ENCODE measurements at regions not wholly inside any gene's neighbourhood (a gene's known extent, or its start where the extent isn't known, plus 50 kb on each side); places are given as distances from the start of the nearest gene placed in this dataset.

DNA sequence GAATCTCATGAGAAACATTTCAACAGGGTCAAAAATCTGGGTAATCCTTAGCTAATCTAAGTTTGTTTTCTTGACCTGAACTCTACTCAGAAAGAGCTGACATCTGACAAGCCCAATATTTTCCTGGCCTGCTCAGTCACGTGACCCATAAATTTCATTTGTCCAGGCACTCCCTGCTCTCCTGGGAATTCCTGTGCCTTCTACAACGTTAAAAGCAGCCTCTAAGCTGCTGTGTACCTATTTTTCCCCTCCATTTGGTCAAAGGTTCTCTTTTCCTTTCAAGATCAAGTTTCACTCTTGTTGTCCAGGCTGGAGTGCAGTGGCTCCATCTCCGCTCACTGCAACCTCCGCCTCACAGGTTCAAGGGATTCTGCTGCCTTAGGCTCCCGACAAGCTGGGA lies 148.8 kb upstream of the ABCA1 start:
- no peaks in the 10 kb centered on the region for H3K27me3 Mint-ChIP-seq
- ChIA-PET CTCF (interaction anchor here (0.8 kb wide), 1 partner anchor 99 kb away, joined by 3 read pairs; no protein-coding TSS in a partner anchor), POLR2A (no interaction called here)
- H3K27ac Mint-ChIP-seq: no peak overlapping the region
- intact Hi-C loops (cut with DNase I, micrococcal nuclease): no loop called here
- no peaks in the 10 kb centered on the region for H3K4me1 Mint-ChIP-seq
- no peaks in the 10 kb centered on the region for H3K9me3 Mint-ChIP-seq (ENCODE audit: low read depth)
- ATAC-seq: no peak
- no peak overlapping the region for H3K4me3 Mint-ChIP-seq
- no peaks in the 10 kb centered on the region for H3K36me3 Mint-ChIP-seq (ENCODE audit: low read depth)
- DNase-seq: no peak

DNA sequence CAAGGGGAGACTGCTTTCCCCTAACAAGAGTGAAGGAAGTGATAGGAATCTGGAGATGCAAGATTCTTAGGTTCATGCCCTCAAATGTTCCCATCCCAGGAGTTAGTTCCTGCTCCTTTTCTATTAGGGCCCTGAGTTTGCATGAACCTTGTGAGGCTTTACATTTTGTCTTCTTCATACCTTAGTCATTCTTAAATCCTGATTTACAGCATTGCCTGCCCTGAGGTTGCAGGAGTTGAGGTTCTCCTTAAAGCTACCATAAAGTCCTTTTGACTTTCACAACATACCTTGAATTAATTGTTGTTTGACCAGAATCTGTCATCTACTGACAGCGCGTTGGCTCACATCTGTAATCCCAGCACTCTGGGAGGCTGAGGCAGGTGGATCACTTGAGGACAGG lies 151.5 kb upstream of the ABCA1 start:
- ChIA-PET POLR2A (no interaction called here), CTCF (no interaction called here)
- Mint-ChIP-seq H3K4me3 (no peak overlapping the region), H3K27ac (no peak overlapping the region), H3K36me3 (ENCODE audit: low read depth) (no peaks in the 10 kb centered on the region), H3K9me3 (ENCODE audit: low read depth) (no peaks in the 10 kb centered on the region), H3K27me3 (no peaks in the 10 kb centered on the region), H3K4me1 (no peaks in the 10 kb centered on the region)
- intact Hi-C loops (cut with DNase I, micrococcal nuclease): no loop called here
- DNase-seq: no peak
- ATAC-seq: no peak

DNA sequence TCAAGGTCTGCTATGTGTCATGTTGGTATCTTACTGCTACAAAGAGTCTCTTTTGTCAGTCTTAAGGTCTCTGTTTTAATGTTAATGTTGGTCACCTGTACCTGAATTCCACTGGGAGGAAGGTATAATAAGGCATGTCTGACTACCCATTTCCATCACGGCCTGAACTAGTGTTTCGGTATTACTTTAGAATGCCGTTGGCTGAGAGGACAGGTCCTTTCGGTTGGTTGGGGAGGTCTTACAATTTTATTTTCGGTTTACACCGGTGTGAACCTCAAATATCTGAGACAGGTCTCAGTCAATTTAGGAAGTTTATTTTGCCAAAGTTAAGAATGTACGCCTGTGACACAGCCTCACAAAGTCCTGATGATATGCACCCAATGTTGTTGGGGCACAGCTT lies 154.9 kb upstream of the ABCA1 start:
- no peaks in the 10 kb centered on the region for H3K4me1 Mint-ChIP-seq
- H3K4me3 Mint-ChIP-seq: no peak overlapping the region

DNA sequence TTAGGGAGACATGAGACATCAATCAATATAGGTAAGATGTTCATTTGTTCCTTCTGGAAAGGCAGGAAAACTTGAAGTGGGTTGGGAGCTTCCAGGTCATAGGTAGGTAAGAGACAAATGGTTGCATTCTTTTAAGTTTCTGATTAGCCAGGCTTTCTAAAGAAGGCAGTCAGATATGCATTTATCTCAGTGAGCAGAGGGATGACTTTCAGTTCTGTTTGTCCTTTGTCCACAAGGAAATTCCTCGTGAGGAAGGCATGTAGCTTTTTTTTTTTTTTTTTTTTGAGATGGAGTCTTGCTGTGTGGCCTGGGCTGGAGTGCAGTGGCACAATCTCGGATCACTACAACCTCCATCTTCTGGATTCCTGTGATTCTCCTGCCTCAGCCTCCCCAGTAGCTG lies 155.3 kb upstream of the ABCA1 start:
- ATAC-seq: no peak
- DNase-seq: no peak
- CTCF ChIA-PET: interaction anchor here (0.9 to 1.2 kb wide), 2 partner anchors 10 to 43 kb away, joined by 4 to 5 read pairs; no protein-coding TSS in a partner anchor
- Mint-ChIP-seq H3K27me3 (no peaks in the 10 kb centered on the region), H3K9me3 (ENCODE audit: low read depth) (peaks cover 1% of the 10 kb centered on the region), H3K36me3 (ENCODE audit: low read depth) (no peaks in the 10 kb centered on the region), H3K4me3 (no peak overlapping the region), H3K27ac (no peak overlapping the region), H3K4me1 (no peaks in the 10 kb centered on the region)
- intact Hi-C loops (cut with DNase I, micrococcal nuclease): no loop called here
- POLR2A ChIA-PET: no interaction called here

More for the DNA sequence above, 154.9 kb upstream of the ABCA1 start:
- Mint-ChIP-seq H3K27me3 (no peaks in the 10 kb centered on the region), H3K9me3 (ENCODE audit: low read depth) (peaks cover 1% of the 10 kb centered on the region), H3K27ac (no peak overlapping the region), H3K36me3 (ENCODE audit: low read depth) (no peaks in the 10 kb centered on the region)
- DNase-seq: no peak
- ChIA-PET POLR2A (no interaction called here), CTCF (interaction anchor here (0.9 to 1.2 kb wide), 2 partner anchors 10 to 43 kb away, joined by 4 to 5 read pairs; no protein-coding TSS in a partner anchor)
- no peak for ATAC-seq
- intact Hi-C loops (cut with DNase I, micrococcal nuclease): no loop called here

DNA sequence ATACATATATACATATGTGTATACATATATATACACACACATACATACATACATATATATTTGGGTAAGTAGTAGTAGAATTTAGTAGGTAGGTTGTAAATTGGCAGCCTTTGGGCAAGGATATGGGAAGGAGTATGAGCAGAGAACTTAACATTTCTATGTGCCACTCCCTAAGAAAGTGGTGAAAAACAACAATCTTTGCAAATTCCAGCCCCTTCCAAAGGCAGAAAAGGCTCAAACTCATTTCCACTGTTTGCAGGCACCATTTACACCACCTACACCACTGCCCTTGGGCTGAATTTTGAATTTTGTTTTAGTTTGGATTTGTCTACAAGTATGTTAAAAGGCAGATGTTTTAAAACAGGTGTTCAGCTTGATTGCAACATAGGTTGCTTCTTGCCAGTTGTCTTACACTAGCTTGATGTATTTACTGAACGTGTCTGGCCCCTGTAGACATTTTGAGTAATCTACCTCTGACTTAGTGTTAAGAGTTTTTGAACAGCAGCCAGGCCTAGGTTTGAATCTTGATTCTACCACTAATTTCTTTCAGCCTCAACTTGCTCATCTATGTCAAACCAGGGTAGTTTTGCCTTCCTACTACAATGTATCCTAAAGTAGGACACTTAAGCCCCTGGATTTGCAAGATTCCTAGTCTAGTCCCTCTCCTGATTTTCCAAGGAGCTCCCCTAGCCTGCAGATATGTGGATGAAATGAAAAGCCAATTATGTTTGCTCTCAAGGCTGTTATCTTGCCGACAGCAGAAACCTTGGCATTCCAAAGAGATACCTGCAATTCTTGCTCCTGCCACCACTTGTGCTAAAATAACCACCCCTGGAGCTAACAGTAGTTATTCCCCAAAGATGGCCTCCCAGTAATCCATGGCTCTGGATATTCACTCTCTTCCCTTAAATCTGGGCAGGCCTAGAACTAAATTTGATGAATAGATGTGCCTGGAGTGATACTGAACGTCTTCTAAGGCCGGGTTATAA lies 156.2 kb upstream of the SLC44A1 start:
- Mint-ChIP-seq H3K36me3 (ENCODE audit: low read depth) (no peaks in the 10 kb centered on the region), H3K4me3 (no peak overlapping the region), H3K4me1 (no peaks in the 10 kb centered on the region), H3K9me3 (ENCODE audit: low read depth) (peaks cover 1% of the 10 kb centered on the region), H3K27ac (no peak overlapping the region), H3K27me3 (no peaks in the 10 kb centered on the region)
- intact Hi-C loops (cut with DNase I, micrococcal nuclease): no loop called here
- ATAC-seq: no peak
- ChIA-PET CTCF (no interaction called here), POLR2A (no interaction called here)
- DNase-seq: no peak

DNA sequence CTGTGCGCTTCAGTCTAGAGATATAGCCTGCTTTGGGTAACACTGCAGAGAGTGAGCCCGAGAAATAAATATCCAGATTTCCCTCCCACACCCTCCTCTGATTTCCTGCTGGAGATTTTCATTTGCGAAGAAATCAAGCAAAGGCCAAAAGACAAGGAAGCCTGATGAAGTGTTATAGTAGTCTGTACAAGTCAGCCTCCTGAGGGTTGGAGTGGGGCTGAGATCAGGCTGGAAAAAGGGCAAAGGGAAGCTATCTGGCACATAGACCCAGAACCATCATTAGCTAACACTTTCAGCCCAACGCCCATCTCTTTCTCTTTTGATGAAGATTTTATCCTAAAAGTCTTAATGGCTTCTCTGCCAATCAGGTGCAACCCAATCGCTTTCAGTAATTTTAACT lies 154.6 kb upstream of the SLC44A1 start:
- intact Hi-C loops (cut with DNase I, micrococcal nuclease): no loop called here
- H3K4me1 Mint-ChIP-seq: no peaks in the 10 kb centered on the region
- CTCF ChIA-PET: no interaction called here

DNA sequence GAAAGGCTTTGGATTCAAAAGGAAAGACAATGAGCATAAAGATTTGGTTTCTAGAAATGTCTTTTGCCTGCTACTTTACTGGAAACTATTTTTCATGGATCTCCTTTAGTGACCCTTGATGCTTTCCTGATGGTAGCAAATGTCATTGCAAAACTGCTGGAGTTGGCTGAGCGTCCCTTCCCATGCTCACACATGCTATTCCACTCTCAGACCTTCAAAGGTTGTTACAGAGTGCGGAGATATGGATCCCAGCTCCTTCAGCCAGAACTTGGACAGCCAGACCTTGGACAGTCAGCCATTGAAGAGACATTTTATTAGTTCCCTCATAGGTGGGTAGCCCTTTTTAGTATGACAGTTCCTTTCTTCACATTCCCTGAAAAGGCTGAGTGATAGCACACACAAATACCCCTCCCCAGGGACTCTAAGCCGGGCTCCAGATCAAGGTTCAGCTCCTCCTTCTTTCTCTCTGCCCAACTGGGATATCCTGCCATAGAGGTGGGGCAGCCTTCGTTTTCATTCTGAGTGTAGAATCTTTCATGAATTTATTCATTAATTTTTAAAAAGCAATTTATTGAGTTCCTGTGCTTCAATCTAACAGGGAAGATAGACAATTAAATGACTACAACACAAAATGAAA lies 153.3 kb upstream of the SLC44A1 start:
- Mint-ChIP-seq H3K27ac (no peak overlapping the region), H3K4me1 (no peaks in the 10 kb centered on the region), H3K9me3 (ENCODE audit: low read depth) (no peaks in the 10 kb centered on the region), H3K36me3 (ENCODE audit: low read depth) (no peaks in the 10 kb centered on the region), H3K4me3 (no peak overlapping the region), H3K27me3 (no peaks in the 10 kb centered on the region)
- intact Hi-C loops (cut with DNase I, micrococcal nuclease): no loop called here
- ATAC-seq (no peak), DNase-seq (no peak)
- ChIA-PET CTCF (no interaction called here), POLR2A (no interaction called here)

More for the DNA sequence above, 154.6 kb upstream of the SLC44A1 start:
- H3K27me3 Mint-ChIP-seq: no peaks in the 10 kb centered on the region
- H3K36me3 Mint-ChIP-seq (ENCODE audit: low read depth): no peaks in the 10 kb centered on the region
- ATAC-seq (no peak), DNase-seq (no peak)
- no peak overlapping the region for H3K4me3 Mint-ChIP-seq
- no peak overlapping the region for H3K27ac Mint-ChIP-seq
- POLR2A ChIA-PET: no interaction called here
- peaks cover 1% of the 10 kb centered on the region for H3K9me3 Mint-ChIP-seq (ENCODE audit: low read depth)

DNA sequence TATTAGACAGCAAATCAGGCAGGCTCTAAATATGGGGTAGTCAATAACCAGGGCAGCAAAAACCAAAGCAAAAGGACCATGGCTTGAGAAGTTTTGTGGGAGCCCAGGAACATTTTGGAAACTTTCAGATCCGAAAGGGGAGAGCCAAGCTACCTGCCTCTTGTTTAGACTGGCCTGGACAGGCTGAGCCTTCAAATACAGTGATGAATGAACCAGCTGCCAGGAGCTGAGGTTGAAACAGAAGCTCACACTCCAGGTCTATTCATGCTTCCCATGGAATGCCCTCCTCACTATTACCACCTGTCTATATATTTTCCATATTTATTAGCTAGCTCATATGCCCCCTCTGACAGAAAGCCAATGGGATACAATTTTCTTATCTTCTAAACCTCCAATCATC lies 150.8 kb upstream of the SLC44A1 start:
- CTCF ChIA-PET: interaction anchor here (0.6 to 1.1 kb wide), 3 partner anchors 20 to 62 kb away, joined by 3 read pairs; no protein-coding TSS in a partner anchor

DNA sequence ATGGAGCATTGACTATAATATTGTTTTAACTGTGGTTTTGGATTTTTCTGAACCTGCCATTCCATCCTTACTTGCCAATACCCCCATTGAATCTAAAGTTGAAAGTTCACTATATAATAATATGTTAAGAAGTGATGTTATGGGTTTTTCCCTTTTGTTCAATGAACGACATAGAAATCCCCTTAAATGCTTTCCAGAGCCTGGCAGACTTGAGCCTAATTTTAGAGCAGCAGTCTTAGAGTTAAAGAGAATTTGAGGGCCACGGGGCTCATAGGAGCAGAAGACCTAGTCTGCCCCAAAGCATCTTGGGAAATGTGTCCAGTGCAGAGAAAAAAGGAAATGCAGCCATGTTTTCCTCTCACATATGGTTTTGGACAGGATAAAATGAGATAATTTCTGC lies 146.1 kb upstream of the SLC44A1 start:
- no peak for DNase-seq
- ATAC-seq: no peak
- ChIA-PET POLR2A (interaction anchor here (0.7 kb wide), 1 partner anchor 83 kb away, joined by 3 read pairs; no protein-coding TSS in a partner anchor), CTCF (no interaction called here)
- Mint-ChIP-seq H3K9me3 (ENCODE audit: low read depth) (no peaks in the 10 kb centered on the region), H3K27me3 (no peaks in the 10 kb centered on the region), H3K4me3 (no peak overlapping the region), H3K4me1 (no peaks in the 10 kb centered on the region), H3K27ac (no peak overlapping the region), H3K36me3 (ENCODE audit: low read depth) (no peaks in the 10 kb centered on the region)
- intact Hi-C loops (cut with DNase I, micrococcal nuclease): no loop called here

More for the DNA sequence above, 150.8 kb upstream of the SLC44A1 start:
- H3K4me3 Mint-ChIP-seq: no peak overlapping the region
- no peak for DNase-seq
- no peak for ATAC-seq
- no peaks in the 10 kb centered on the region for H3K9me3 Mint-ChIP-seq (ENCODE audit: low read depth)
- no peaks in the 10 kb centered on the region for H3K4me1 Mint-ChIP-seq
- no peaks in the 10 kb centered on the region for H3K27me3 Mint-ChIP-seq
- intact Hi-C loops (cut with DNase I, micrococcal nuclease): no loop called here
- H3K36me3 Mint-ChIP-seq (ENCODE audit: low read depth): no peaks in the 10 kb centered on the region
- H3K27ac Mint-ChIP-seq: no peak overlapping the region
- POLR2A ChIA-PET: no interaction called here

DNA sequence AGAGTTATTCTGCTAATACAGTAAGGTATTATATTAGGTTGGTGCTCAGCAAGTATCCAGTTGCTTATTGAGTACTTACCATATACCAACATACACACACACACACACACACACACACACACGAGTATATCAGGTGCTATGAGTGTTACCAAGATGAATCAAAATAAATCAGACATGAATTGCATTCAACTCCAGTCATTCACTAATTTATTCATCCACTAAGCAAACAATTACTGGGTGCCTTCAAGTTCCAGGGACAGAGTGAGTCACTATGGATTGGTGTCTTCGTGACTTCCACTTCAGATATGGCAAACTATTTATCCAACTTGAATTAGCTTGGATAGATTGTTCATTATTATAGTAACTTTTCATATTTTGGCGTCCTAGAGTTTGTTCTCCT lies 140.7 kb upstream of the SLC44A1 start:
- ChIA-PET CTCF (interaction anchor here (0.8 kb wide), 1 partner anchor 11 kb away, joined by 3 read pairs; no protein-coding TSS in a partner anchor), POLR2A (no interaction called here)
- no peaks in the 10 kb centered on the region for H3K27me3 Mint-ChIP-seq
- ATAC-seq: no peak
- no peak for DNase-seq
- H3K27ac Mint-ChIP-seq: no peak overlapping the region
- no peak overlapping the region for H3K4me3 Mint-ChIP-seq
- H3K4me1 Mint-ChIP-seq: peaks cover 2% of the 10 kb centered on the region
- H3K36me3 Mint-ChIP-seq (ENCODE audit: low read depth): no peaks in the 10 kb centered on the region
- no peaks in the 10 kb centered on the region for H3K9me3 Mint-ChIP-seq (ENCODE audit: low read depth)
- intact Hi-C loops (cut with DNase I, micrococcal nuclease): loop anchor here in 1 of 2 experiments (5.0 kb wide), 1 partner anchor 49 kb away; no protein-coding TSS in a partner anchor

DNA sequence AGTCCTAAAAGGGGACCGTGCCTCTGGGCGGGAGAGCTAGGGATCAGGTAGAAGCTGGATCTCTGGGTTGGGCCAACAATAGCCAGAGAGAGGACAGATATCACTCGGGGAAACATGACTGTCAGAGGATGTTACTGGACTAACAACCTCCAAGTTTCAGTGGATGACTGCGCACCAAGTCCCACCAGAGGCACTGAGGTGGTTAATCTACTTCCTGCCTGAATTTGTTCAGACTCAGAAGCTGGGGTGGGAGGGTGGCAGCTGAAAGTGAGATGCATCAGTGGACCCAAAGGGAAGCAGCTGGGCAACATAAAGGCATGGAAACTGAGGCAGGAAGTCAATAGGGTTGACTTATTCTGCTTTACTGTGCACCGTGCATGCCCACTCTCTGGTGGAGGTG lies 130.1 kb upstream of the SLC44A1 start:
- Mint-ChIP-seq H3K36me3 (ENCODE audit: low read depth) (no peaks in the 10 kb centered on the region), H3K27ac (no peak overlapping the region), H3K27me3 (no peaks in the 10 kb centered on the region), H3K4me3 (no peak overlapping the region), H3K4me1 (peaks cover 25% of the 10 kb centered on the region), H3K9me3 (ENCODE audit: low read depth) (peaks cover 2% of the 10 kb centered on the region)
- peak; percentile 54 for DNase-seq
- POLR2A ChIA-PET: no interaction called here
- CTCF ChIA-PET: interaction anchor here (0.6 to 0.9 kb wide), 2 partner anchors 10 to 55 kb away, joined by 3 to 4 read pairs; no protein-coding TSS in a partner anchor
- intact Hi-C loops (cut with DNase I, micrococcal nuclease): loop anchor here in 1 of 2 experiments (2.0 kb wide), 2 partner anchors 18 to 62 kb away; no protein-coding TSS in a partner anchor
- ATAC-seq: peak; percentile 86
